Lung (tissue), 11 donors: ENCODE measurements at regions not wholly inside any gene's neighbourhood (a gene's known extent, or its start where the extent isn't known, plus 50 kb on each side); places are given as distances from the start of the nearest gene placed in this dataset.
A peak's percentile ranks its signal among the peaks of the same experiment; 100 is the strongest.

Experiments used
- ATAC-seq: fragments of 200-7000 bp; cut with Tn5 transposase; one replicate; pipeline ENCODE4 v1.9.1; 2020; ENCODE audit warnings: moderate number of reproducible peaks; ENCODE audit not compliant: insufficient read depth, low FRiP score
- DNase-seq, 3 donors: peaks; one replicate each; pipeline ENCODE4 v3.0.0-alpha.2; 2013 to 2017
- H3K27ac ChIP-seq, 2 donors: one replicate each; pipeline ENCODE4 v1.5.1; 2013; ENCODE audit warnings: mild to moderate bottlenecking in 2 of 2, moderate library complexity in 2 of 2, control low read depth in 1 of 2, inconsistent platforms in 1 of 2, low read depth in 1 of 2, low read length in 1 of 2
- H3K27me3 ChIP-seq, 3 donors: one replicate each; pipeline ENCODE4 v1.5.1; 2013; ENCODE audit warnings: low read length in 2 of 3; ENCODE audit not compliant: control insufficient read depth in 3 of 3, insufficient read depth in 3 of 3
- H3K36me3 ChIP-seq, 4 donors: one replicate each; pipeline ENCODE4 v1.5.1; 2013; ENCODE audit warnings: low read length in 4 of 4, mild to moderate bottlenecking in 1 of 4, moderate library complexity in 1 of 4; ENCODE audit not compliant: control insufficient read depth in 4 of 4, insufficient read depth in 4 of 4
- H3K4me1 ChIP-seq, 5 donors: one replicate each; pipeline ENCODE4 v1.5.1; 2013; ENCODE audit warnings: low read length in 5 of 5, mild to moderate bottlenecking in 2 of 5, moderate library complexity in 1 of 5; ENCODE audit not compliant: control insufficient read depth in 5 of 5, insufficient read depth in 5 of 5
- H3K4me3 ChIP-seq: one replicate; pipeline ENCODE4 v1.5.1; 2013; ENCODE audit warnings: mild to moderate bottlenecking, control low read depth, moderate library complexity
- H3K9ac ChIP-seq, 2 donors: one replicate each; pipeline ENCODE4 v1.5.1; 2013; ENCODE audit warnings: low read length in 2 of 2, control low read depth in 1 of 2; ENCODE audit not compliant: insufficient read depth in 1 of 2
- H3K9me3 ChIP-seq, 4 donors: one replicate each; pipeline ENCODE4 v1.5.1; 2013; ENCODE audit warnings: low read length in 3 of 4, mild to moderate bottlenecking in 1 of 4, moderate library complexity in 1 of 4; ENCODE audit not compliant: control insufficient read depth in 4 of 4, insufficient read depth in 3 of 4
- WGBS, 2 donors: extraction: QIAGEN DNeasy Blood & Tissue Kit; methylation state at CpG; one replicate each; pipeline ENCODE4 v1.1.7; 2013; 5-methylcytosine and 5-hydroxymethylcytosine counted together
- TF ChIP-seq, protein P1 (sequence below): IDR thresholded peaks from 2 replicates; pipeline ENCODE4 v1.5.1; 2012; ENCODE audit warnings: mild to moderate bottlenecking; ENCODE audit errors: control extremely low read depth, extremely low read depth
- donor health status: control.
- donor health status: control.
- donor health status: Bipolar disorder and iron deficiency.
- donor health status: healthy.
- donor health status: DM: yes; HTN: yes; CAD: no.

DNA sequence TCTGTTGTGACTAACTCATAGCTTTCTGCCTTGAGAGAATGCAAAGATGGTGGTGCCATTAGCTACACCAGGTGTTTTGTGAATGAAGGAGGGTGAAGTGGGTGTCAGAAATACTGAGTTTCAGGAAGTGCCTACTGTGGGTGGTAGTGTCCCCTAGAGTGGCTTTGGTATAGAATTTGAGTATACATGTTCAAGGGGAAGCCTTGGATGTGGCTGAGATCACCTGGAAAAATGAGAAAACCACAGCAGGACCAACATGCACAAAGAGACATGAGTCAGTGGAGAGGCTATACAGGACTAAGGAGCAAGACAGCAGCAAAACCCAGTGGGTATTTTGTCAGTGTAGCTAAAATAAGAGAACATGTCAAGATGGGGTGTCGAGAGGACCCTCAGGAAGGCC, 204.3 kb upstream of the TBL1X start:
- 72 to 100% methylated on average over 1 of the region's 1 CpG for WGBS, 2 donors

DNA sequence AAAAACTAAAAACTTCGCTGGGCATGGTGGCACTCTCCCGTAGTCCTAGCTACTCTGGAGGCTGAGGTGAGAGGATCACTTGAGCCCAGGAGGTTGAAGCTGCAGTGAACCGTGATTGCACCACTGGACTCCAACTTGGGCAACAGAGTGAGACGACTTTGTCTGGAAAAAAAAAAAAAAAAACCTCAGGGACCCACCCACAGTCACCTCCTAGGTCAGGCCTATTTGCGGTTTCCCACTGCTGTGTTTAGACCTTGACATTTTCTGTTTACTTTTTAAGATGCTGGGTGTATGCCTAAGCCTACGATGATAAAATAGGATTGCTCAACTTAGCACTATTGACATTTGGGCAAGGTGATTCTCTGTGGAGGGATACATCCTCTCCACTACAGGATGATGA, 197.4 kb upstream of the TBL1X start:
- WGBS, 2 donors: 65 to 70% methylated on average over 6 of the region's 6 CpGs
- TF ChIP-seq, protein P1, sequence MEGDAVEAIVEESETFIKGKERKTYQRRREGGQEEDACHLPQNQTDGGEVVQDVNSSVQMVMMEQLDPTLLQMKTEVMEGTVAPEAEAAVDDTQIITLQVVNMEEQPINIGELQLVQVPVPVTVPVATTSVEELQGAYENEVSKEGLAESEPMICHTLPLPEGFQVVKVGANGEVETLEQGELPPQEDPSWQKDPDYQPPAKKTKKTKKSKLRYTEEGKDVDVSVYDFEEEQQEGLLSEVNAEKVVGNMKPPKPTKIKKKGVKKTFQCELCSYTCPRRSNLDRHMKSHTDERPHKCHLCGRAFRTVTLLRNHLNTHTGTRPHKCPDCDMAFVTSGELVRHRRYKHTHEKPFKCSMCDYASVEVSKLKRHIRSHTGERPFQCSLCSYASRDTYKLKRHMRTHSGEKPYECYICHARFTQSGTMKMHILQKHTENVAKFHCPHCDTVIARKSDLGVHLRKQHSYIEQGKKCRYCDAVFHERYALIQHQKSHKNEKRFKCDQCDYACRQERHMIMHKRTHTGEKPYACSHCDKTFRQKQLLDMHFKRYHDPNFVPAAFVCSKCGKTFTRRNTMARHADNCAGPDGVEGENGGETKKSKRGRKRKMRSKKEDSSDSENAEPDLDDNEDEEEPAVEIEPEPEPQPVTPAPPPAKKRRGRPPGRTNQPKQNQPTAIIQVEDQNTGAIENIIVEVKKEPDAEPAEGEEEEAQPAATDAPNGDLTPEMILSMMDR: no peak
- no peak for ATAC-seq

More for the DNA sequence above, 204.3 kb upstream of the TBL1X start:
- TF ChIP-seq, protein P1: no peak
- Histone ChIP-seq H3K36me3 (no peaks in the 10 kb centered on the region), H3K4me3 (no peak overlapping the region), H3K4me1 (no peaks in the 10 kb centered on the region), H3K27ac (no peak overlapping the region), H3K9ac (no peak overlapping the region), H3K9me3 (peaks cover 0 to 4% (median 1%) of the 10 kb centered on the region in 4 donors), H3K27me3 (no peaks in the 10 kb centered on the region)
- ATAC-seq: no peak
- DNase-seq: no peak

GRCh38 chrX:9269134-9269533, 195.7 kb upstream of the TBL1X start:
- Histone ChIP-seq H3K27ac (no peak overlapping the region), H3K9ac (no peak overlapping the region), H3K4me1 (no peaks in the 10 kb centered on the region), H3K9me3 (no peaks in the 10 kb centered on the region), H3K36me3 (no peaks in the 10 kb centered on the region), H3K4me3 (no peak overlapping the region), H3K27me3 (peaks cover 0 to 5% (median 4%) of the 10 kb centered on the region in 3 donors)
- WGBS, 2 donors: 97 to 98% methylated on average over 4 of the region's 4 CpGs
- no peak for ATAC-seq
- TF ChIP-seq, protein P1: no peak
- DNase-seq: no peak

More for the DNA sequence above, 197.4 kb upstream of the TBL1X start:
- Histone ChIP-seq H3K4me3 (no peak overlapping the region), H3K4me1 (no peaks in the 10 kb centered on the region), H3K9ac (no peak overlapping the region), H3K9me3 (no peaks in the 10 kb centered on the region), H3K27me3 (peaks cover 0 to 5% (median 4%) of the 10 kb centered on the region in 3 donors), H3K27ac (no peak overlapping the region), H3K36me3 (no peaks in the 10 kb centered on the region)
- DNase-seq: no peak

- no peaks in the 10 kb centered on the region for H3K4me1 ChIP-seq
- H3K27me3 ChIP-seq: peaks cover 0 to 5% (median 4%) of the 10 kb centered on the region in 3 donors
- no peak overlapping the region for H3K9ac ChIP-seq
- TF ChIP-seq, protein P1: no peak
- no peak overlapping the region for H3K4me3 ChIP-seq
- DNase-seq (peak; percentile 36 to 78 (median 76)), ATAC-seq (no peak)
- no peak overlapping the region for H3K27ac ChIP-seq
- peaks cover 0 to 2% (median 0%) of the 10 kb centered on the region in 4 donors for H3K9me3 ChIP-seq
- no peaks in the 10 kb centered on the region for H3K36me3 ChIP-seq
- WGBS, 2 donors: 83 to 85% methylated on average over 13 of the region's 13 CpGs
Measured at GRCh38 chrX:9271789-9272525, 192.9 kb upstream of the TBL1X start.
